HL-60 (cell line): ENCODE measurements at regions not wholly inside any gene's neighbourhood (a gene's known extent, or its start where the extent isn't known, plus 50 kb on each side); places are given as distances from the start of the nearest gene placed in this dataset.

Experiments
- CTCF ChIP-seq: IDR thresholded peaks from one replicate; pipeline ENCODE4 v1.5.1; 2011; ENCODE audit warnings: low read length, control low read depth, inconsistent platforms; ENCODE audit not compliant: insufficient read depth
- GABPA ChIP-seq: IDR thresholded peaks from 2 replicates; pipeline ENCODE4 v1.6.1; 2012; ENCODE audit warnings: low read depth
- POLR2AphosphoS5 ChIP-seq: IDR thresholded peaks from 2 replicates; pipeline ENCODE4 v1.6.1; 2012; ENCODE audit warnings: low read depth
- REST ChIP-seq: IDR thresholded peaks from 2 replicates; pipeline ENCODE4 v1.6.1; 2012; ENCODE audit warnings: low read depth; ENCODE audit not compliant: insufficient replicate concordance
- SPI1 ChIP-seq: IDR thresholded peaks from 2 replicates; pipeline ENCODE4 v1.6.1; 2012; ENCODE audit warnings: low read depth, mild to moderate bottlenecking, borderline replicate concordance

- TF ChIP-seq CTCF, result no peak
- no peak for TF ChIP-seq POLR2AphosphoS5
- no peak for TF ChIP-seq REST
- no peak for TF ChIP-seq GABPA
- no peak for TF ChIP-seq SPI1
Measured at GRCh38 chr17:77676237-77676661, 282.3 kb upstream of the TNRC6C start.
